HepG2 (cell line): ENCODE measurements at regions not wholly inside any gene's neighbourhood (a gene's known extent, or its start where the extent isn't known, plus 50 kb on each side); places are given as distances from the start of the nearest gene placed in this dataset.

Experiments used
- ATAC-seq: fragments of 200-7000 bp; cut with Tn5 transposase; 3 replicates; pipeline ENCODE4 v1.9.1; 2020; ENCODE audit warnings: mild to moderate bottlenecking, moderate library complexity
- BruUV-seq: library from RNA; stranded (reverse); fragments of 400-500 nt; replicated peaks from 2 replicates; lab custom pipeline; 2021; lab: Mats Ljungman, UMichigan
- CTCF ChIA-PET: fragments of 300-600 bp; formaldehyde crosslinking; extraction: SDS; loops from one replicate; lab custom pipeline; 2021; ENCODE audit warnings: low total read pairs, inconsistent platforms, low intra/inter-chr PET ratio; lab: Yijun Ruan, JAX
- POLR2A ChIA-PET: fragments of 350-600 bp; sonication (Branson Sonifier 250); formaldehyde crosslinking; loops from one replicate; lab custom pipeline; 2020; ENCODE audit warnings: antibody characterized with exemption, inconsistent platforms; lab: Yijun Ruan, JAX
- DNase-seq: peaks from one replicate; pipeline ENCODE4 v3.0.0-alpha.2; 2015; ENCODE audit warnings: low spot score
- FAIRE-seq: peaks from 3 replicates; lab custom pipeline; 2011; peaks lifted over from hg19 to GRCh38; lab: Jason Lieb, UNC
- H2AFZ ChIP-seq: one replicate; pipeline ENCODE4 v1.6.1; 2011; ENCODE audit warnings: low read length, inconsistent platforms
- H3K27ac ChIP-seq: fragments of 300-600 bp; 3 replicates; pipeline ENCODE4 v1.8.0; 2011; ENCODE audit warnings: mixed run types, mild to moderate bottlenecking, mixed read lengths, low read length, inconsistent platforms; ENCODE audit not compliant: insufficient read depth; ENCODE audit errors: extremely low read length
- H3K27me3 ChIP-seq, 2 experiments: fragments of 200-600 bp in 1 of 2; 2 replicates in 1 of 2; 3 replicates in 1 of 2; pipeline versions ENCODE4 v1.6.0 to v1.8.0; 2011; ENCODE audit warnings: low read length in 2 of 2, mild to moderate bottlenecking in 2 of 2, moderate library complexity in 2 of 2, inconsistent platforms in 1 of 2; ENCODE audit not compliant: insufficient read depth in 2 of 2, control insufficient read depth in 1 of 2
- H3K36me3 ChIP-seq, 2 experiments: fragments of 200-600 bp in 1 of 2; replicated peaks in 1 of 2; 2 replicates in 1 of 2; 3 replicates in 1 of 2; pipeline versions ENCODE4 v1.5.1 to v1.8.0; 2011; ENCODE audit warnings: low read length in 2 of 2, inconsistent platforms in 1 of 2; ENCODE audit not compliant: insufficient read depth in 2 of 2, control insufficient read depth in 1 of 2
- H3K4me1 ChIP-seq: 2 replicates; pipeline ENCODE4 v1.5.1; 2012; ENCODE audit warnings: low read length, inconsistent platforms; ENCODE audit not compliant: insufficient read depth
- H3K4me2 ChIP-seq: 2 replicates; pipeline ENCODE4 v1.6.0; 2011; ENCODE audit warnings: low read depth, low read length, inconsistent platforms
- H3K4me3 ChIP-seq, 3 experiments: fragments of 200-600 bp in 1 of 3; sonication (generic), shearing (Covaris generic) in 1 of 3; replicated peaks in 1 of 3; 2 replicates each; pipeline ENCODE4 v1.5.1; 2011 to 2016; ENCODE audit warnings: low read length in 3 of 3, inconsistent platforms in 2 of 3, low read depth in 2 of 3, mild to moderate bottlenecking in 2 of 3, control low read depth in 1 of 3, mixed read lengths in 1 of 3; ENCODE audit not compliant: insufficient read depth in 1 of 3
- H3K79me2 ChIP-seq: one replicate; pipeline ENCODE4 v1.6.1; 2011; ENCODE audit warnings: low read length, inconsistent platforms; ENCODE audit not compliant: insufficient read depth
- H3K9ac ChIP-seq: 2 replicates; pipeline ENCODE4 v1.6.0; 2011; ENCODE audit warnings: mild to moderate bottlenecking, low read depth, low read length, inconsistent platforms; ENCODE audit not compliant: insufficient read depth
- H3K9me3 ChIP-seq: 2 replicates; pipeline ENCODE4 v1.5.1; 2012; ENCODE audit warnings: mild to moderate bottlenecking, low read length
- H4K20me1 ChIP-seq: 2 replicates; pipeline ENCODE4 v1.6.0; 2011; ENCODE audit warnings: inconsistent platforms, mild to moderate bottlenecking, low read length, moderate library complexity; ENCODE audit not compliant: insufficient read depth
- ADNP ChIP-seq: sonication (generic); formaldehyde crosslinking; IDR thresholded peaks from 2 replicates; pipeline ENCODE4 v1.4.0; 2020; ENCODE audit warnings: missing genetic modification reagents
- BRD4 ChIP-seq: sonication (generic); formaldehyde crosslinking; IDR thresholded peaks from 2 replicates; pipeline ENCODE4 v1.4.0; 2020; ENCODE audit warnings: missing genetic modification reagents
- ELF4 ChIP-seq: sonication (generic); formaldehyde crosslinking; IDR thresholded peaks from 2 replicates; pipeline ENCODE4 v1.5.0; 2020; ENCODE audit warnings: missing genetic modification reagents, mild to moderate bottlenecking, moderate library complexity, borderline replicate concordance
- IRF1 ChIP-seq: sonication (generic); formaldehyde crosslinking; IDR thresholded peaks from 2 replicates; pipeline ENCODE4 v1.4.0; 2020; ENCODE audit warnings: low read depth, mild to moderate bottlenecking, missing genetic modification reagents
- KAT7 ChIP-seq: IDR thresholded peaks from 2 replicates; pipeline ENCODE4 v1.6.1; 2018; ENCODE audit warnings: borderline replicate concordance, missing compliant biosample characterization
- MBD4 ChIP-seq: IDR thresholded peaks from 2 replicates; pipeline ENCODE4 v1.6.1; 2012; ENCODE audit warnings: low read length, inconsistent platforms, borderline replicate concordance
- POLR2A ChIP-seq, 2 experiments: IDR thresholded peaks; 2 replicates each; pipeline ENCODE4 v1.6.1; 2011; ENCODE audit warnings: low read depth in 2 of 2, low read length in 2 of 2, mild to moderate bottlenecking in 1 of 2, moderate library complexity in 1 of 2; ENCODE audit not compliant: insufficient read depth in 1 of 2
- SOX13 ChIP-seq, 3 experiments: fragments of 450-650 bp in 1 of 3; sonication (generic) in 1 of 3; formaldehyde crosslinking in 1 of 3; IDR thresholded peaks in 2 of 3; conservative IDR thresholded peaks in 1 of 3; 2 replicates each; pipeline versions ENCODE4 v1.5.0 to v1.6.1; 2016 to 2020; ENCODE audit warnings: antibody characterized with exemption in 1 of 3, mild to moderate bottlenecking in 1 of 3, missing compliant biosample characterization in 1 of 3, missing genetic modification reagents in 1 of 3, moderate library complexity in 1 of 3
- TAF15 ChIP-seq: fragments of 200-400 bp; formaldehyde crosslinking; IDR thresholded peaks from one replicate; pipeline ENCODE4 v1.6.1; 2018; ENCODE audit warnings: mild to moderate bottlenecking, low read depth, low read length; ENCODE audit not compliant: poor library complexity, severe bottlenecking
- TEAD2 ChIP-seq: sonication (generic); formaldehyde crosslinking; IDR thresholded peaks from 2 replicates; pipeline ENCODE4 v1.9.0; 2021; ENCODE audit warnings: missing genetic modification reagents
- TRIM22 ChIP-seq: fragments of 450-650 bp; IDR thresholded peaks from 2 replicates; pipeline ENCODE4 v1.6.1; 2017
- ZNF101 ChIP-seq: sonication (generic); formaldehyde crosslinking; IDR thresholded peaks from 2 replicates; pipeline ENCODE4 v1.4.0; 2020; ENCODE audit warnings: mild to moderate bottlenecking, low read depth, missing genetic modification reagents, borderline replicate concordance
- ZNF607 ChIP-seq: sonication (generic); formaldehyde crosslinking; IDR thresholded peaks from 2 replicates; pipeline ENCODE4 v1.5.1; 2020; ENCODE audit warnings: missing genetic modification reagents, mild to moderate bottlenecking, borderline replicate concordance
- ZNF7 ChIP-seq: IDR thresholded peaks from 2 replicates; pipeline ENCODE4 v1.6.1; 2016; ENCODE audit warnings: missing biosample characterization, missing genetic modification reagents
- ZNF720 ChIP-seq: sonication (generic); formaldehyde crosslinking; IDR thresholded peaks from 2 replicates; pipeline ENCODE4 v1.4.0; 2020; ENCODE audit warnings: missing genetic modification reagents
- ZNF766 ChIP-seq: sonication (generic); formaldehyde crosslinking; IDR thresholded peaks from 2 replicates; pipeline ENCODE4 v1.5.0; 2020; ENCODE audit warnings: missing genetic modification reagents, borderline replicate concordance
- WGBS: methylation state at CpG from one replicate; pipeline ENCODE4 v1.1.6; 2017; ENCODE audit warnings: low lambda C conversion rate; 5-methylcytosine and 5-hydroxymethylcytosine counted together
- in situ Hi-C: cut with HindIII; loops from 2 replicates; pipeline ENCODE4 v1.10.0; 2017; ENCODE audit warnings: low pct_unique_long_range_greater_than_20kb; ENCODE audit not compliant: extremely low pct_ligation_motif_present
- intact Hi-C: fragments of 100-400 bp; cut with micrococcal nuclease; formaldehyde crosslinking; loops from one replicate; pipeline ENCODE4 v1.10.0; 2022; ENCODE audit not compliant: unreplicated experiment
- TF ChIP-seq, protein P1 (sequence below): sonication (generic); formaldehyde crosslinking; IDR thresholded peaks from 2 replicates; pipeline ENCODE4 v1.4.0; 2020; ENCODE audit warnings: missing genetic modification reagents

- no peak overlapping the region for H3K9ac ChIP-seq
- no peak overlapping the region for H3K4me2 ChIP-seq
- H3K36me3 ChIP-seq: no peaks in the 10 kb centered on the region
- H3K27me3 ChIP-seq: no peaks in the 10 kb centered on the region
- H3K27ac ChIP-seq: no peak overlapping the region
- in situ Hi-C loops (no loop called here), intact Hi-C loops (no loop called here)
- H3K79me2 ChIP-seq: no peaks in the 10 kb centered on the region
- ChIA-PET CTCF (no interaction called here), POLR2A (no interaction called here)
- ATAC-seq: no peak
- no peaks in the 10 kb centered on the region for H4K20me1 ChIP-seq
- BruUV-seq: no TSS peak
- no peak for TF ChIP-seq ADNP (CRISPR knock-in tag)
- no peak for TF ChIP-seq TAF15
- TF ChIP-seq ZNF766: no peak
- no peak for TF ChIP-seq MBD4
- TF ChIP-seq TEAD2 (CRISPR knock-in tag): no peak
- TF ChIP-seq POLR2A (IDR thresholded peaks at IDR 0.05; ENCODE audit: insufficient read depth in 1 of 2, low read depth in 2 of 2, low read length in 2 of 2): no peak
- no peak for TF ChIP-seq BRD4 (CRISPR knock-in tag)
- no peak for TF ChIP-seq ZNF7 (CRISPR knock-in tag)
- no peak for TF ChIP-seq IRF1 (CRISPR knock-in tag)
- no peak for TF ChIP-seq ELF4
- FAIRE-seq: no peak
- whole genome bisulfite sequencing: 55% methylated on average over 4 of the region's 4 CpGs
- no peaks in the 10 kb centered on the region for H3K4me1 ChIP-seq
- DNase-seq: no peak
- no peak overlapping the region for H2AFZ ChIP-seq
- H3K9me3 ChIP-seq: peaks cover 22% of the 10 kb centered on the region
- no peak overlapping the region for H3K4me3 ChIP-seq
Measured at GRCh38 chr4:31458813-31459212, 738.6 kb downstream of the PCDH7 start.

DNA sequence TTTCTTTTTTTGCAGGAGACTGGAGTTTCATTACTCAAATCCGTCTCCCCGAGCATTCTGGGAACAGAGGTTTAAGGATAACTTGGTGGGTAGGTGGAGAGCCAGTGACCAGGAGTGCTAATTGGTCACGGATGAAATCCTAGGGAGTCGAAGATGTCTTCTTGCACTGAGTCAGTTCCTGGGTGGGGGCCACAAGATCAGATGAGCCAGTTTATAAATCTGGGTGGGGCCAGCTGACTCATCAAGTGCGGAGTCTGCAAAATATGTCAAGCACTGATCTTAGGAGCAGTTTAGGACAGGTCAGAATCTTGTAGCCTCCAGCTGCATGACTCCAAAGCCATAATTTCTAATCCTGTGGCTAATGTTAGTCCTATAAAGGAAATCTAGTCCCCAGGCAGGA, 741.3 kb downstream of the PCDH7 start:
- FAIRE-seq (no peak), ATAC-seq (no peak), DNase-seq (no peak)
- 28% methylated on average over 5 of the region's 5 CpGs for WGBS
- Histone ChIP-seq H3K9ac (no peak overlapping the region), H4K20me1 (no peaks in the 10 kb centered on the region), H3K4me3 (no peak overlapping the region), H2AFZ (no peak overlapping the region), H3K79me2 (no peaks in the 10 kb centered on the region), H3K27me3 (no peaks in the 10 kb centered on the region), H3K4me2 (no peak overlapping the region), H3K4me1 (no peaks in the 10 kb centered on the region), H3K36me3 (no peaks in the 10 kb centered on the region), H3K27ac (no peak overlapping the region), H3K9me3 (peaks cover 38% of the 10 kb centered on the region)
- in situ Hi-C loops (no loop called here), intact Hi-C loops (no loop called here)
- BruUV-seq: no TSS peak
- POLR2A ChIA-PET: no interaction called here
- CTCF ChIA-PET: no interaction called here
- TF ChIP-seq, protein P1, sequence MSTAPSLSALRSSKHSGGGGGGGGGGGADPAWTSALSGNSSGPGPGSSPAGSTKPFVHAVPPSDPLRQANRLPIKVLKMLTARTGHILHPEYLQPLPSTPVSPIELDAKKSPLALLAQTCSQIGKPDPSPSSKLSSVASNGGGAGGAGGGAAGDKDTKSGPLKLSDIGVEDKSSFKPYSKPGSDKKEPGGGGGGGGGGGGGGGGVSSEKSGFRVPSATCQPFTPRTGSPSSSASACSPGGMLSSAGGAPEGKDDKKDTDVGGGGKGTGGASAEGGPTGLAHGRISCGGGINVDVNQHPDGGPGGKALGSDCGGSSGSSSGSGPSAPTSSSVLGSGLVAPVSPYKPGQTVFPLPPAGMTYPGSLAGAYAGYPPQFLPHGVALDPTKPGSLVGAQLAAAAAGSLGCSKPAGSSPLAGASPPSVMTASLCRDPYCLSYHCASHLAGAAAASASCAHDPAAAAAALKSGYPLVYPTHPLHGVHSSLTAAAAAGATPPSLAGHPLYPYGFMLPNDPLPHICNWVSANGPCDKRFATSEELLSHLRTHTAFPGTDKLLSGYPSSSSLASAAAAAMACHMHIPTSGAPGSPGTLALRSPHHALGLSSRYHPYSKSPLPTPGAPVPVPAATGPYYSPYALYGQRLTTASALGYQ: no peak
- no peak for TF ChIP-seq KAT7 (CRISPR knock-in tag)
- no peak for TF ChIP-seq ZNF101 (CRISPR knock-in tag)
- TF ChIP-seq ZNF607 (CRISPR knock-in tag): no peak
- TF ChIP-seq TRIM22: no peak
- TF ChIP-seq ZNF720 (CRISPR knock-in tag): no peak
- TF ChIP-seq SOX13 (IDR thresholded peaks at IDR 0.05): no peak
- no peak for TF ChIP-seq SOX13 (CRISPR knock-in tag; conservative IDR thresholded peaks at IDR 0.05 in 1 of 2, IDR thresholded peaks at IDR 0.05 in 1 of 2)
